ENCODE measurements at regions not wholly inside any gene's neighbourhood (a gene's known extent, or its start where the extent isn't known, plus 50 kb on each side); places are given as distances from the start of the nearest gene placed in this dataset.

DNA sequence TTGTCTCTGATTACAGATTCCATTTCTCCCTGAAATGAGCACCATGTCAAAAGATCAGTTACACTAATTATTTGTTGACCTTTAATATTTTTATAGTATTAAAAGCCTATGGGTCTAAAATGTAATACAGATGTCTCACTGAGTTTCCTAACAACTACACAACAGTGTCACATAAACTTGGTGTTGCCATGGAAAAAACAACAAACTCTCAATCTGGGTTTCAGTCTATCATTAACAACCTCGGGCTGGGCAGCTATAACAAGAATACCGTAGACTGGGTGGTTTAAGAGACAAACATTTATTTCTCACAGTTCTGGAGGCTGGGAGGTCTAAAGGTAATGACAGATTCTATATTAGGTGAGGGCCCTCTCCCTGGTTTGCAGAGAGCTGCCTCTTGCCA lies 407.1 kb downstream of the HNRNPD start:
- no peak for DNase-seq
- Histone ChIP-seq H3K36me3 (no peaks in the 10 kb centered on the region), H3K4me3 (ENCODE audit: low read depth, low read length) (no peak overlapping the region), H3K27me3 (no peaks in the 10 kb centered on the region), H3K4me1 (no peaks in the 10 kb centered on the region), H3K9me3 (no peaks in the 10 kb centered on the region)
- TF ChIP-seq CTCF (IDR thresholded peaks at IDR 0.05; ENCODE audit: low read depth, low read length), result no peak

DNA sequence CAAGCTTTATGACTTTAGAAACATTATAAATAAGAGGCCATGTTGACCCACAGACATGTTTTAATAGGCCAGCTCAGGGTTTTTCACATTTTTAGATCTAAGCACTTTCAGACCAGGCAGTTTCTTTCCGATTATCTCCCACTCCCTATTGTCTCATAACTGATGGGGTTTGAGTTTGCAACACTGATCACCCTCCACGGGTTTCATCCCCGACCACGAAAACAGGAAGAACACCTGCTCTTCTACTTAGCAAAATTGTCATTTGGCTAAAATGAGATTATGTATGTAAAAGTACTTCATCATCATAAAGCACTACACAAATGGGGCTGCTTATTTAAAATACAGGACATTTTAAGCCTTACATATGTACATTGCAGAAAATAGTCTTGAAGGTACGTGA lies 407.9 kb downstream of the HNRNPD start:
- Histone ChIP-seq H3K36me3 (no peaks in the 10 kb centered on the region), H3K4me3 (ENCODE audit: low read depth, low read length) (no peak overlapping the region), H3K9me3 (no peaks in the 10 kb centered on the region), H3K27me3 (no peaks in the 10 kb centered on the region), H3K4me1 (no peaks in the 10 kb centered on the region)
- no peak for DNase-seq
- TF ChIP-seq CTCF (IDR thresholded peaks at IDR 0.05; ENCODE audit: low read depth, low read length), result no peak

GRCh38 chr4:81965454-81965853 lies 408.3 kb downstream of the HNRNPD start:
- Histone ChIP-seq H3K4me1 (no peaks in the 10 kb centered on the region), H3K36me3 (no peaks in the 10 kb centered on the region), H3K27me3 (no peaks in the 10 kb centered on the region), H3K9me3 (no peaks in the 10 kb centered on the region), H3K4me3 (ENCODE audit: low read depth, low read length) (no peak overlapping the region)
- TF ChIP-seq CTCF (IDR thresholded peaks at IDR 0.05; ENCODE audit: low read depth, low read length), result no peak
- DNase-seq, result no peak

- Histone ChIP-seq H3K9me3 (no peaks in the 10 kb centered on the region), H3K4me3 (ENCODE audit: low read depth, low read length) (no peak overlapping the region), H3K36me3 (no peaks in the 10 kb centered on the region), H3K4me1 (no peaks in the 10 kb centered on the region), H3K27me3 (no peaks in the 10 kb centered on the region)
- no peak for TF ChIP-seq CTCF (IDR thresholded peaks at IDR 0.05; ENCODE audit: low read depth, low read length)
- DNase-seq, result no peak
These were observed 410.1 kb downstream of the HNRNPD start for GRCh38 chr4:81963763-81964020.

GRCh38 chr4:81963015-81963762 lies 410.6 kb downstream of the HNRNPD start:
- no peaks in the 10 kb centered on the region for H3K27me3 ChIP-seq
- H3K9me3 ChIP-seq, result no peaks in the 10 kb centered on the region
- H3K4me3 ChIP-seq (ENCODE audit: low read depth, low read length), result no peak overlapping the region
- no peaks in the 10 kb centered on the region for H3K36me3 ChIP-seq
- no peaks in the 10 kb centered on the region for H3K4me1 ChIP-seq
- no peak for DNase-seq
- no peak for TF ChIP-seq CTCF (IDR thresholded peaks at IDR 0.05; ENCODE audit: low read depth, low read length)

DNA sequence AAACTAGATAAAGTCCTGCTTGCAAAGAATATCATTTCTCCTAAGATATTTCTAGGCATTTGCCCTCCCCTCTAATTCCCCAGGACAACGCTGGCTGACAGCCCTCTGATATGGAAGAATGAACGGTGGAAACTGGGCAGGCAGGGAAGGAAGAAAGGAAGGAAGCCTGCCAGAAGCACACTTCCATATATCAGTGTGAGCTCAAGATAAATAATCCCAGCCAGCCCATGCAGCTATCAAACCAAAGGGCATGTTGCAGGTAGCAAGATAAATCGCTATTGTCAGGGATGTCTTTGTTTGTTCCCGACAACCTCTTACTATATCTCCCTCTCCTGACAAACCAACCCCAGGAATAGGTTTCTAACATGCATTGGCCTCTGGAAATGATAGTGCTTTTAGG lies 412.8 kb downstream of the HNRNPD start:
- Histone ChIP-seq H3K36me3 (no peaks in the 10 kb centered on the region), H3K4me1 (no peaks in the 10 kb centered on the region), H3K4me3 (ENCODE audit: low read depth, low read length) (no peak overlapping the region), H3K9me3 (no peaks in the 10 kb centered on the region), H3K27me3 (no peaks in the 10 kb centered on the region)
- no peak for TF ChIP-seq CTCF (IDR thresholded peaks at IDR 0.05; ENCODE audit: low read depth, low read length)
- no peak for DNase-seq

All from BE2C (cell line).